MCF 10A (cell line): ENCODE measurements at regions not wholly inside any gene's neighbourhood (a gene's known extent, or its start where the extent isn't known, plus 50 kb on each side); places are given as distances from the start of the nearest gene placed in this dataset.

ENCODE experiments used
- BruUV-seq: library from RNA; stranded (reverse); fragments of 400-500 nt; replicated peaks from 2 replicates; lab custom pipeline; 2021; lab: Mats Ljungman, UMichigan
- CTCF ChIA-PET: fragments of 300-600 bp; sonication (Branson Sonifier 250); formaldehyde crosslinking; extraction: SDS; loops from one replicate; lab custom pipeline; 2021; ENCODE audit warnings: antibody characterized with exemption, inconsistent platforms; lab: Yijun Ruan, JAX
- POLR2A ChIA-PET: fragments of 300-600, 350-650 bp; sonication (Branson Sonifier 250); formaldehyde crosslinking; extraction: SDS; loops from one replicate; lab custom pipeline; 2020; ENCODE audit warnings: antibody characterized with exemption, inconsistent platforms; lab: Yijun Ruan, JAX
- DNase-seq: peaks from one replicate; pipeline ENCODE4 v3.0.0-alpha.2; 2018; ENCODE audit not compliant: unreplicated experiment
- H3K27ac Mint-ChIP-seq: one replicate; pipeline ENCODE4 v1.8.0; 2022; ENCODE audit warnings: mild to moderate bottlenecking, low read depth, mixed read lengths; ENCODE audit not compliant: unreplicated experiment
- H3K27me3 Mint-ChIP-seq: one replicate; pipeline ENCODE4 v1.8.0; 2022; ENCODE audit warnings: mixed read lengths; ENCODE audit not compliant: insufficient read depth, unreplicated experiment
- H3K36me3 Mint-ChIP-seq: one replicate; pipeline ENCODE4 v1.8.0; 2022; ENCODE audit warnings: mild to moderate bottlenecking, moderate library complexity, mixed read lengths; ENCODE audit not compliant: insufficient read depth, unreplicated experiment
- H3K4me1 Mint-ChIP-seq: one replicate; pipeline ENCODE4 v1.8.0; 2022; ENCODE audit warnings: mixed read lengths; ENCODE audit not compliant: insufficient read depth, unreplicated experiment
- H3K4me3 Mint-ChIP-seq: one replicate; pipeline ENCODE4 v1.8.0; 2022; ENCODE audit warnings: mild to moderate bottlenecking, moderate library complexity, mixed read lengths; ENCODE audit not compliant: unreplicated experiment
- H3K9me3 Mint-ChIP-seq: one replicate; pipeline ENCODE4 v1.8.0; 2022; ENCODE audit warnings: mixed read lengths; ENCODE audit not compliant: unreplicated experiment
- intact Hi-C: fragments of 100-400 bp; cut with micrococcal nuclease; formaldehyde crosslinking; loops from 2 replicates; pipeline ENCODE4 v1.14.1; 2022
- TF ChIP-seq, protein P1 (sequence below): fragments of 200-600 bp; IDR thresholded peaks from one replicate; pipeline ENCODE4 v1.8.0; 2022; ENCODE audit warnings: antibody characterized with exemption, mild to moderate bottlenecking; ENCODE audit not compliant: unreplicated experiment

DNA sequence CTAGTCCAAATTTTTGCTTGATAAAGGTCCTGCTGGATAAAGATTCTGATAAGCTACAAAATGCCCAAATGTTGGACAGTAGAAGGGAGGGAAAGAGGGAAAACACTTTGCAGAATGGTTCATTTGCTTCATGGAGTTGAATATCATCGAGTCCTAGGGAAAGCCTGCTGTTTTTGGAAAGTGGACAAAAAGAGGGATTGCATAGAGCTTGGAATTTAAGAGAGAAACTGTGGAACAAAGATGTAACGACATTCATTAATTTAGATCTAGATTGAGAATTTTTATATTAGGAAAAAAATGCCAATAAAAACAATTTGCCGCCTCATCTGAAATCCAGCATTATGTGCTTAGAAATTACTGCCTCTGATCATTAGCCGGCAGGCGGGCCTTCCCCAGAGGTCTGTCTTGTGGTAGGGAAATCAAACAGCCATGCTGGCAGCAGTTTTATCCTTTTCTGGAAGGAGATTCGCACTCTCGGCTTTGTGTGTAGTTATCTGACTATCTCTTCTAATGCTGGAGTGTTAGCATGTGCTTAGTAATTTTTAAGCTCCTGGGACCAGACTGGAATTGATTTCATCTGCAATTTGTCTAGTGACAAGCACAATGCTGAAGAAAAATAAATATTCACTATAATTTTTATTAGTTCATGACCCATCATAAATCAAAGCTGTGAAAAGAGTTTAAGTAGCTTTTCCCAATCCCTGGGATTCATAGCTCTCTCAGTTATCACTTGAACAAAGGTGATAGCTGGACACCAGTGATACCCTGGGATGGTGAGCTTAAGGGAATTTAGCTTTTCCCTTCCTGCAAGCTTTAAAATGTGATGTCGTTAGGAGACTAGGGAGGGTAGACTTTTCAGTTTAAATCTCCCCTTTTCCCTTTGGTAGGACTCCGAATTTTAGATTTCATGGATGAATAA lies 329.5 kb downstream of the PRL start:
- no peak overlapping the region for H3K27ac Mint-ChIP-seq
- no peaks in the 10 kb centered on the region for H3K36me3 Mint-ChIP-seq
- H3K4me3 Mint-ChIP-seq = no peak overlapping the region
- BruUV-seq = no TSS peak
- no peaks in the 10 kb centered on the region for H3K27me3 Mint-ChIP-seq
- H3K9me3 Mint-ChIP-seq = no peaks in the 10 kb centered on the region
- no peaks in the 10 kb centered on the region for H3K4me1 Mint-ChIP-seq
- ChIA-PET POLR2A (interaction anchor here (1.2 kb wide), 1 partner anchor 25 kb away, joined by 3 read pairs; no protein-coding TSS in a partner anchor), CTCF (interaction anchor here (0.7 kb wide), 3 partner anchors 33 to 264 kb away, joined by 3 read pairs; no protein-coding TSS in a partner anchor)
- intact Hi-C loops = no loop called here
- DNase-seq = no peak
- TF ChIP-seq, protein P1, sequence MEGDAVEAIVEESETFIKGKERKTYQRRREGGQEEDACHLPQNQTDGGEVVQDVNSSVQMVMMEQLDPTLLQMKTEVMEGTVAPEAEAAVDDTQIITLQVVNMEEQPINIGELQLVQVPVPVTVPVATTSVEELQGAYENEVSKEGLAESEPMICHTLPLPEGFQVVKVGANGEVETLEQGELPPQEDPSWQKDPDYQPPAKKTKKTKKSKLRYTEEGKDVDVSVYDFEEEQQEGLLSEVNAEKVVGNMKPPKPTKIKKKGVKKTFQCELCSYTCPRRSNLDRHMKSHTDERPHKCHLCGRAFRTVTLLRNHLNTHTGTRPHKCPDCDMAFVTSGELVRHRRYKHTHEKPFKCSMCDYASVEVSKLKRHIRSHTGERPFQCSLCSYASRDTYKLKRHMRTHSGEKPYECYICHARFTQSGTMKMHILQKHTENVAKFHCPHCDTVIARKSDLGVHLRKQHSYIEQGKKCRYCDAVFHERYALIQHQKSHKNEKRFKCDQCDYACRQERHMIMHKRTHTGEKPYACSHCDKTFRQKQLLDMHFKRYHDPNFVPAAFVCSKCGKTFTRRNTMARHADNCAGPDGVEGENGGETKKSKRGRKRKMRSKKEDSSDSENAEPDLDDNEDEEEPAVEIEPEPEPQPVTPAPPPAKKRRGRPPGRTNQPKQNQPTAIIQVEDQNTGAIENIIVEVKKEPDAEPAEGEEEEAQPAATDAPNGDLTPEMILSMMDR = no peak

DNA sequence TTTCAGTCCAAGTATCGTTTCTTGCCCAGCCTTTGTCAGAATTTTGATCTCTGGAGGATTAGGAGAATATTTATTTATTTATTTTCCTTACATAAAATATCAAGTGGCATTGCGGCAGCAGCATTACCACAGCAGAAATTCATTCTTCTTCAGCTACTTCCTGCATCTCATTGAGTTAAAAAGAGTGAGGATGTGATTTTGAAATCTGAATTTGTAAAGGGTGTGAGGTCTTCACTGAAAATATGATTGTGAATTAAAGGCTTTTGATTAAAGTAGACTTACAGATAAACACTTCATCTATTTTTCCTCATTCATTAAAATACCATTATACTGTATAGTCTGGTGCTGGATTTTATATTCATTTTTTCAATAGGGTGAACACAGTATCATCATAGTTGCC lies 328.4 kb downstream of the PRL start:
- TF ChIP-seq, protein P1 = no peak
- Mint-ChIP-seq H3K9me3 (no peaks in the 10 kb centered on the region), H3K27ac (no peak overlapping the region), H3K27me3 (no peaks in the 10 kb centered on the region), H3K36me3 (no peaks in the 10 kb centered on the region), H3K4me3 (no peak overlapping the region), H3K4me1 (no peaks in the 10 kb centered on the region)
- BruUV-seq = no TSS peak
- intact Hi-C loops = no loop called here
- CTCF ChIA-PET = interaction anchor here (0.7 kb wide), 1 partner anchor 160 kb away, joined by 3 read pairs; no protein-coding TSS in a partner anchor
- POLR2A ChIA-PET = interaction anchor here (0.7 to 1.2 kb wide), 2 partner anchors 24 to 821 kb away, joined by 3 to 4 read pairs; no protein-coding TSS in a partner anchor
- no peak for DNase-seq

DNA sequence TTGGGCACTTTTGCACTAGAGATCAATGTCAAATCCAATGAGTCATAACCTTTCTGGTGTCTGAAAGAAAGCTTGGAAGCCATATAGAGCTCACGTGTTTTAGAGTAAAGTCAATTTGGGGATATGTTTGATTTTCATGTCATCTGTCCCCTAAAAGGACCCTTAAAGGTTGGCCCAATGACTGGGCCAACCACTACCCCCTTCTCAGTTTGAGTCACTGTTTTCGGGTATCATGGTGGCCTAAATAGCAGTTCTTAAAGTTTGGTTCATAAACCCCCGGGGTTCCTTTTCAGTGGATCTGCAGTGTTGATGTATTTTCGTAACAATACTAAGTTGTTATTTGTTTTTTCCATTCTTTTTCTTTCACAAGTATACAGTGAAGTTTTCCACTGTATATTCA lies 327.6 kb downstream of the PRL start:
- ChIA-PET POLR2A (interaction anchor here (0.7 kb wide), 1 partner anchor 821 kb away, joined by 4 read pairs; no protein-coding TSS in a partner anchor), CTCF (no interaction called here)
- Mint-ChIP-seq H3K9me3 (no peaks in the 10 kb centered on the region), H3K27ac (no peak overlapping the region), H3K36me3 (no peaks in the 10 kb centered on the region), H3K4me1 (no peaks in the 10 kb centered on the region), H3K27me3 (no peaks in the 10 kb centered on the region), H3K4me3 (no peak overlapping the region)
- no peak for DNase-seq
- intact Hi-C loops = no loop called here
- BruUV-seq = no TSS peak
- TF ChIP-seq, protein P1 = no peak

DNA sequence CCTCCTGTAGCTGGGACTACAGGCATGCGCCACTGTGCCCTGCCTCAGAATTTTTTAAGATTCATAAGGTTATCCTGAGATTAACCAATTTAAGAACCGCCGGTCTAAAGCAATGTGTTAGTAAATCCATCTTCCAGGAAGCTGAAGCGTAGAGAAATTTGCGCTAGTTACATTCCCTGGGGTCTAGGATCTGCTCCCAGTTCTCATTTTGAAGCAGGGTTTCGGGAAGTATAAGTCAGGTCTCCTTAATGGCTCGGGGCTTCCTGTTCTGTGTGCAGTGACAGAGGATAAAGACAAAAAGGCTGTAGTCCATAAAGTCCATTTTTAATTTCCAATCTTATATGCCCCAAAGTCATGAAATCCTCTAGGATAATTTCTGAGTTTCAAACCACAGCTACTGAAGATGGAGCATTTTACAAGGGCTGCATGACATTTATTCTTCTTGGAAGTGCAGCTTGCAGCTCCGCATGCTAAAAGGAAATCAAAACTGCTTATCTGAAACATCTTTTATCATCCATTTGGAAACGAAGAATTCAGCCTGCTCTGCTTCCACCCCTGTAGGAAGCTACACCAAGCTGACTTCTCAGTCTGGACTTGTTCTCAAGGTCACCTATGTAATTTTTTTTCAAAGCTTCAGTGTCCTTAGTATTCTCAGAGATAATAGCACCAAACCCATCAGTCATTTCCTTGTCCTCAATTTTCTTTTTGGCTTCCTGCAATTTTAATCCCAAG lies 326.1 kb downstream of the PRL start:
- no peaks in the 10 kb centered on the region for H3K4me1 Mint-ChIP-seq
- H3K27ac Mint-ChIP-seq = no peak overlapping the region
- no peaks in the 10 kb centered on the region for H3K36me3 Mint-ChIP-seq
- POLR2A ChIA-PET = no interaction called here
- TF ChIP-seq, protein P1 = no peak
- BruUV-seq = no TSS peak
- intact Hi-C loops = no loop called here
- H3K9me3 Mint-ChIP-seq = no peaks in the 10 kb centered on the region
- no peaks in the 10 kb centered on the region for H3K27me3 Mint-ChIP-seq
- H3K4me3 Mint-ChIP-seq = no peak overlapping the region
- DNase-seq = no peak
- CTCF ChIA-PET = interaction anchor here (0.6 to 1.8 kb wide), 5 partner anchors 9 to 951 kb away, joined by 3 to 6 read pairs (median 3); no protein-coding TSS in a partner anchor
